HG03135 (cell line): ENCODE measurements at regions not wholly inside any gene's neighbourhood (a gene's known extent, or its start where the extent isn't known, plus 50 kb on each side); places are given as distances from the start of the nearest gene placed in this dataset.
A peak's percentile ranks its signal among the peaks of the same experiment; 100 is the strongest.

Experiments used
- ATAC-seq: cut with Tn5 transposase; IDR thresholded peaks from one replicate; pipeline ENCODE4 v1.9.1; 2021; ENCODE audit warnings: mild to moderate bottlenecking, moderate library complexity; ENCODE audit not compliant: unreplicated experiment

GRCh38 chr10:118471863-118472262 is 123.6 kb downstream of the PRLHR start:
- no peak for ATAC-seq

GRCh38 chr10:118470470-118470869 is 125.0 kb downstream of the PRLHR start:
- ATAC-seq, result no peak

DNA sequence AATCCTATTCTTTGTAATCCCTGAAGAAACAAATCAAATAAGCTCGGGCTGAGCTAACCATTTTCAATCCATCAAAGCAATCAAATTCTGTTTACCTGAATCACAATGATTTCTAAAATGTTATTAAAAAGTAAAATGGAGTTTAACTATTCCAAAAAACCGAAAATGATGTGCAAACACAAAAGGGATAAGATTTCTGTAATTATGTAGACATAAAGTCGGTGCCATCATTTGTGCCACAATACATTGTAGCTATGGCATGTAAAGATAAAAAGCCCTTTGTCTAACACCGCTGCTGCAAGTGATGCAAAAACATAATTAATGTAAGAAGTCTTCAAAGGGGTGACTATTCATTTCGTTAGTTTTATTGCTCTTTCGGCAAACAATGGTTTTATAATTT is 125.1 kb upstream of the FAM204A start:
- no peak for ATAC-seq

- ATAC-seq, result no peak
Measured at GRCh38 chr10:118465300-118465874, 123.3 kb upstream of the FAM204A start.

DNA sequence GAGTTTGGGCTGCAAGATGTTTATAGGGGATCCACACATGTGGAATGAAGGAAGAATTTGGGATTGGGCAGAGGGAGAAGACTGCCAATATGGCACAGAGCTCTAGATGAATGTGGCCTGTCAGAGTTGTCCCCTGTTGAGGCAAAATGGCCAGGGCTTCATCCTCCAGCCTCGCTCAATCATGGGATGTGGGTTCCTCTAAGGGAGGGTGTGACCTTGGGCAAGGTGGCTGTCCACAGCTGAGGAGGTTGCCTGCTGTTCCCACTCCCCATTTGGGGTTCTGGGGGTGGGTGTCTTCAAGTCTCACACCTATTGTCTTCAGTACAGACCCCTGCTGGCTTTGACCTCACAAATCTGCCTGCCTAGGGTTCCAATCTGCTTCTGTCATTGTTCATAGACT is 121.6 kb upstream of the FAM204A start:
- ATAC-seq, result no peak

DNA sequence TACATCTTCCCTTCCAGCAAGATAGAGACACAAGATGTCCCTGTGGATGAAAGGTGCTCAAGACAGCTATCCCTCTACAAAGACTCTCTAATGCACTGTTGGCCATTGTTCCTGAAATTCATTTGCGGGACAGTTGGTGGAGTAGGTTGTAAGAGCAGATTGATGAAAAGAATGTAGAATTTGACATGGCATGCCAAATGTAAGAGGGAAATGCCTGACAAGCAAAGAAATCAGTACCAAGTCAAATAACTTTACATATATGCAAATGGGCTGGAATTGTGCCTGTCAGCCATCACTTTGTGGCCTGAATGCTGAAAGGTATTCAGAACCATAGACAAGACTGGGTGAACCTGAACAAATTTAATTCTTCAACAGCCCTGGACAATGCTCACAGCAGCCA is 120.3 kb upstream of the FAM204A start:
- ATAC-seq, result no peak

DNA sequence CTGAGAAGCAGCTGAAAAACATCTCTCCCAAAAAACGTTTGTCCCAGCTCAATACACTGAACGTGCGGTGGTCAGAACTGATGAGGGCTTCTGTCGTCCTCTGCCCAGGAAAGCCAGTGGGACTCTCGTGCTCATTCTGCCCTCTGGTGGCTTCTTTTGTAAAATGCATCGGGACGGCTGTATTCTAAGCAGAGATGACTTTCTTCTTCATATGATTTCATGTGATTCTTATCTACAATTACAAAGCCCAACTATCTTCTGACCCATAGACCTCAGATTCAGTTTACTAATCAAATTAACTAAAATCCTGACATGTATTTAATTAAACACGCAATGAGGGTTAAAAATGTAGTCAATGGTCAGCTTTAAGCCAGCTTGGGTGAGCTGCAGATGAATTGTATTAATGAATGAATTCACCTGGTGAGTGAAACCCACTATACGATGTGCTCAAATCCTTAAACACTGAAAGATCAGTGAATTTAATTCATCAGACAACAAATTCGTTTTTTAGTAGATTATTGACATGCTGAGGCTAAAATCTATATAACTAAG is 117.6 kb upstream of the FAM204A start:
- peak; percentile 62 for ATAC-seq

- ATAC-seq, result no peak
Measured at GRCh38 chr10:118458957-118459641, 117.0 kb upstream of the FAM204A start.

DNA sequence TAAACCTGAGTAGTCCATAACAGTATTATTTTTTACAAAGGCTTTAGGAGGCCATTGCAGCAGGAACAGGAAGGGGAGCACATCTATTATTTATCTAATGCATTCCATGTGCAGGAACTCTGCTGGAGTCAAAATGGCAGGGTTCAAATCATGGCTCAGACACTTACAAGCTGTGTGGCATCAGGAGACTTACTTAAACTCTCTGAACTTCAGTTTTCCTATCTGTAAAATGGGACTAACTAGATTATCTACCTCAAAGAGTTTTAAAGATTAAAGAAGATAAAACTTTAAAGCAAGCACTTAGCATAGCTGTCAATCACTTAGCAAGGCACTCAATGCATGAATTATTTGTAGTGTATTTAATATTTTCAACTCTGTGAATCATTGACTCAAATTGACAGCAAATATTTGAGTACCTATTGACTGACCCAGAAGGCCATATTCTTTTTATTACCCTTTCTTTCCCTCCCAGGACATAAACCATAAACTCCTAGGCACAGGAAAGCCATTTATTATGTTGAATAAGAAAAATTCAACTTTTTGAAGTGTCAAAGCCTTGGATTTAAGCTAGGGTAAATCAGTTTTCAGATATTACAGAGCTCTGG is 115.8 kb upstream of the FAM204A start:
- ATAC-seq, result no peak

- no peak for ATAC-seq
Measured at GRCh38 chr10:118455181-118455695, 113.1 kb upstream of the FAM204A start.

DNA sequence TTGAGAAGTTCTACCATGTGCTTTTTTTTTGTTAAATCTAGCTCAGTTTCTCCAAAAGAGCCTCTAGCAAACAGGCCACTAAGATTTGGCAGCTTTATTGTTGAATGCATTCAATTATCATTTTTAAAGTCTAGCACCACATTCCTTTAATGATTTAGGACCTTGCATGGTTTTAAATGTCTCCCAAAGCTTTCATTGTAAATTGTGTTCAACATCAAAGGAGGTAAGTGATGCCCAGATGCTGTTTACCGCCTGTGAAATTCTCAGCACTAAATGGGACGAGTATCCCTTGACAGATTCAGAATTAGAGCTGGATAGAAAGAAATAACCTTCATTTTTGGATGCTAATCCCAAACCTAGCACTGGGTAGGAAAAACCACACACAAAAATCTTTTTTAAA is 112.1 kb upstream of the FAM204A start:
- ATAC-seq, result no peak

DNA sequence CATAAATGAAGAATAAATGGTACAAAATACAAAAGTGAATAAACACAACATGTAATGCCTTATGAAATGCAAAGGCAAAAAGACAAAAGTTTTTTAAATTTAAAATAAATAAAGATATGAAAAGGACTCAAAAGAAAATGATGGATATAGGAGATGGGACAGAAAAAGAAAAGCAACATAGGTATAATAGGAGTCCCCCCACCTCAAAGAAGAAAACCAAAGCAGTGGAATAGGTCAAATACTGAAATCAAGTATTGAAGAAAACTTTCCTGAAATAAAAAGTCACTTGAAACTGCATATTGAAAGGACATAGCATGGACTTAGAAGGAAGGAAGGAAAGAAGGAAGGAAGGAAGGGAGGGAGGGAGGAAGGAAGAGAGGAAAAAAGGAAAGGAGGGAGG is 110.0 kb upstream of the FAM204A start:
- no peak for ATAC-seq

GRCh38 chr10:118449521-118449920 is 107.4 kb upstream of the FAM204A start:
- no peak for ATAC-seq

DNA sequence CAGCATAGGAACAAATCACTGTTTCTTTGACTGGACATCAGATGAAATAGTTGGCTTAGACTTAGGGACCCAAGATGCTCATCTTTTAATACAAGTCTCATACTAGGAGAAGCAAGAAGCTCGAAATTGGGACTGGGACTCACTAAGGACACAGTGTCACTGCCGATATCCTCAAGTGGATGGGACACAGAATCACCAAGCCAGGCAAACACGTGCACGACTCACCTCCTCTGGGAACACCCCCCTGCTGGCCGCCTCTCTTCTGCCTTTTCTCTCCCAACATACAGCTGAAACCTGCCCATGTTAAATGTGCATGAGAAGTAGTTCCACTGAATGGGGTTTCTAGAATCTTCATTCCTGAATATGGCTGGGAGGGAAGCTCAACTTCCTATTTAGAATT is 106.6 kb upstream of the FAM204A start:
- no peak for ATAC-seq

- ATAC-seq, result no peak
Measured at GRCh38 chr10:118447478-118448270, 105.5 kb upstream of the FAM204A start.

DNA sequence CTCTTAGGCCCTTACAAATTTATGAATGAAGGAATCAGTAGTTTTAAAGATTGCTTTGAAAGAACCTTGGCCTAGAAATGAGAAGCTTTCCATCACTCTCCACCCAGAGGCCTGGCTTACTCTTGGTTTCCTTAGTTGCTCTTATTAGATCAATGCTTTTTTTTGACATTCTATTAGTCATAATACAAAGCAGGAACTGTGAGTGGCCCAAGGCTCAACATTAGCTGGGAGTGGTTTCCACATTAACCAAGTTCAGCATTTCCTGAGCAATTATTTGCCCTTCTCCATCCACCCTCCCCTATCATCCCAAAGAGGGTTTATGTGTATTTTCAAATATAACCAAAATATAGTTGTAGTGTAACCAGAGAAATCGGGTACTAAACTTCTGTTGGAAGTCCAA is 103.4 kb upstream of the FAM204A start:
- ATAC-seq, result no peak

GRCh38 chr10:118444069-118444468 is 101.9 kb upstream of the FAM204A start:
- no peak for ATAC-seq

GRCh38 chr10:118442032-118442431 is 99.9 kb upstream of the FAM204A start:
- ATAC-seq, result no peak

DNA sequence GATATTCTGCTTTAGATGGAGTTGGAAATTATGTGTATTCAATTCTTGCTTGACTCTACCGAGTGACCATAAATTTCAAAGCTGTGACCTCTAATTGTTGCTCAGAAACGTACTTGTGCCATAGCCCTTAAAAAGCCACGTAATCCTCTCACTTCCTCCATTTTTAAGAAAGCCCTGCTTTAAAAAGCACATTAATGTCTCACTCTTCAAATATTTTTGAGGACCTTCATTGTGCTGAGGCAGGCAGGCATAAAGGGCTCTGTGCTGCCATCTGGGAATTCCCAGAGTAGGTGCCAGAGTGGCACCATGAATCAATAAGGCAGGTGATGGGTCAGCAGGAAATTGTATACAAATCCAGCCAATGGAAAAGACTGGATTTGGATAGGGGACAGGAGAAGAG is 97.7 kb upstream of the FAM204A start:
- no peak for ATAC-seq

DNA sequence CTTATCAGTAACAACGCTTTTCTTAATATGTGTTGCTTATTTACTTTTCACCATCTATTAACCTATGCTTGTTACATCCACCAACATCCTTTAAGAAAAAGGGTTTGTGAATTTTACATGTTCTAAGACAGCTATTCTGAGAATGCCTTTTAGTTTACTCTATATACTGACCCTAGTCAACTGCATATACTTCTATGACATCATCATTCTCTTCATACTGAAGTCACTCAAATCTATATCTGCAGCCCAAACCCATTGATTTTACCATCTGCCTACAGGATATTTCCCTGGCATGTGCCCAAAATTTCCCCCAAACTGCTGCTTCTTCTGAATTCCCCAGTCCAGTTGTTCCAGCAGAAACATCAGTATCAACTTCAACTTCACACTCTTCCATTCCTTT is 94.6 kb upstream of the FAM204A start:
- ATAC-seq, result no peak

GRCh38 chr10:118430190-118430589 is 88.1 kb upstream of the FAM204A start:
- ATAC-seq, result no peak
